Mesenchymal stem cell (in vitro differentiated cells and primary cell): ENCODE measurements at regions not wholly inside any gene's neighbourhood (a gene's known extent, or its start where the extent isn't known, plus 50 kb on each side); places are given as distances from the start of the nearest gene placed in this dataset.

Experiments used
- DNase-seq: peaks from one replicate; pipeline ENCODE4 v3.0.0-alpha.2; 2013
- H2AFZ ChIP-seq: one replicate; pipeline ENCODE4 v1.6.1; 2013; ENCODE audit warnings: low read depth, mild to moderate bottlenecking, control low read depth, inconsistent platforms, low read length, moderate library complexity
- H2AK5ac ChIP-seq: 2 replicates; pipeline ENCODE4 v1.6.1; 2013; ENCODE audit warnings: low read length, moderate library complexity, mild to moderate bottlenecking, inconsistent platforms; ENCODE audit not compliant: severe bottlenecking
- H2BK120ac ChIP-seq: one replicate; pipeline ENCODE4 v1.6.1; 2013; ENCODE audit warnings: low read depth, mild to moderate bottlenecking, inconsistent platforms, low read length, moderate library complexity
- H2BK12ac ChIP-seq, 2 experiments: one replicate each; pipeline ENCODE4 v1.6.1; 2013; ENCODE audit warnings: inconsistent platforms in 2 of 2, low read length in 2 of 2, mild to moderate bottlenecking in 2 of 2, moderate library complexity in 2 of 2, control low read depth in 1 of 2
- H2BK15ac ChIP-seq: one replicate; pipeline ENCODE4 v1.6.1; 2013; ENCODE audit warnings: mild to moderate bottlenecking, low read depth, inconsistent platforms; ENCODE audit not compliant: poor library complexity, severe bottlenecking
- H2BK5ac ChIP-seq: 2 replicates; pipeline ENCODE4 v1.6.1; 2013; ENCODE audit warnings: low read depth, mild to moderate bottlenecking, low read length, control low read depth, inconsistent platforms; ENCODE audit not compliant: poor library complexity, severe bottlenecking
- H3K14ac ChIP-seq, 2 experiments: one replicate each; pipeline ENCODE4 v1.6.1; 2013; ENCODE audit warnings: inconsistent platforms in 2 of 2, low read length in 2 of 2, control low read depth in 1 of 2, mild to moderate bottlenecking in 1 of 2, moderate library complexity in 1 of 2
- H3K18ac ChIP-seq, 2 experiments: one replicate each; pipeline ENCODE4 v1.6.1; 2013; ENCODE audit warnings: inconsistent platforms in 2 of 2, low read length in 2 of 2, control low read depth in 1 of 2, low read depth in 1 of 2, mild to moderate bottlenecking in 1 of 2
- H3K23ac ChIP-seq, 2 experiments: one replicate each; pipeline ENCODE4 v1.6.1; 2013; ENCODE audit warnings: inconsistent platforms in 2 of 2, low read length in 2 of 2, mild to moderate bottlenecking in 2 of 2, moderate library complexity in 2 of 2, control low read depth in 1 of 2
- H3K27ac ChIP-seq: 2 replicates; pipeline ENCODE4 v1.5.1; 2013; ENCODE audit warnings: mild to moderate bottlenecking, moderate library complexity, low read length, control low read depth, inconsistent platforms; ENCODE audit not compliant: poor library complexity, severe bottlenecking
- H3K27me3 ChIP-seq, 2 experiments: 2 replicates each; pipeline versions ENCODE4 v1.6.1 to v1.7.0; 2013; ENCODE audit warnings: low read length in 2 of 2, mild to moderate bottlenecking in 2 of 2, moderate library complexity in 2 of 2, control low read depth in 1 of 2, inconsistent platforms in 1 of 2; ENCODE audit not compliant: control insufficient read depth in 1 of 2, insufficient read depth in 1 of 2
- H3K36me3 ChIP-seq, 2 experiments: 2 replicates each; pipeline versions ENCODE4 v1.6.1 to v1.7.0; 2013; ENCODE audit warnings: low read length in 2 of 2, control low read depth in 1 of 2, inconsistent platforms in 1 of 2, low read depth in 1 of 2, mild to moderate bottlenecking in 1 of 2; ENCODE audit not compliant: insufficient read depth in 2 of 2, control insufficient read depth in 1 of 2
- H3K4ac ChIP-seq, 2 experiments: one replicate each; pipeline ENCODE4 v1.6.1; 2013; ENCODE audit warnings: inconsistent platforms in 2 of 2, low read length in 2 of 2, mild to moderate bottlenecking in 2 of 2, moderate library complexity in 2 of 2, control low read depth in 1 of 2, low read depth in 1 of 2
- H3K4me1 ChIP-seq: 2 replicates; pipeline ENCODE4 v1.6.1; 2013; ENCODE audit warnings: low read depth, low read length, control low read depth; ENCODE audit not compliant: control insufficient read depth, insufficient read depth
- H3K4me2 ChIP-seq: 2 replicates; pipeline ENCODE4 v1.6.1; 2013; ENCODE audit warnings: low read length, mild to moderate bottlenecking, inconsistent platforms; ENCODE audit not compliant: poor library complexity, severe bottlenecking
- H3K4me3 ChIP-seq, 2 experiments: 2 replicates each; pipeline versions ENCODE4 v1.5.1 to v1.7.0; 2013; ENCODE audit warnings: low read length in 2 of 2, mild to moderate bottlenecking in 2 of 2, control low read depth in 1 of 2, low read depth in 1 of 2; ENCODE audit not compliant: insufficient read depth in 1 of 2
- H3K79me1 ChIP-seq: replicated peaks from 2 replicates; pipeline ENCODE4 v1.6.1; 2013; ENCODE audit warnings: mild to moderate bottlenecking, control low read depth, low read length, inconsistent platforms; ENCODE audit not compliant: poor library complexity, severe bottlenecking
- H3K9ac ChIP-seq: 2 replicates; pipeline ENCODE4 v1.7.0; 2013; ENCODE audit warnings: mild to moderate bottlenecking, low read length, moderate library complexity
- H3K9me3 ChIP-seq: 2 replicates; pipeline ENCODE4 v1.7.0; 2013; ENCODE audit warnings: mild to moderate bottlenecking, low read length; ENCODE audit not compliant: control insufficient read depth
- H4K8ac ChIP-seq: one replicate; pipeline ENCODE4 v1.6.1; 2013; ENCODE audit warnings: inconsistent platforms, mild to moderate bottlenecking, low read length, moderate library complexity
- H4K91ac ChIP-seq: one replicate; pipeline ENCODE4 v1.6.1; 2013; ENCODE audit warnings: mild to moderate bottlenecking, low read length, inconsistent platforms
- WGBS: methylation state at CpG from one replicate; pipeline ENCODE4 v1.1.7; 2013; ENCODE audit warnings: mixed read lengths; 5-methylcytosine and 5-hydroxymethylcytosine counted together

GRCh38 chrX:26848511-26848910, 614.6 kb downstream of the PPP4R3C start:
- no peaks in the 10 kb centered on the region for H3K4me1 ChIP-seq
- no CpG with 5 or more reads among the region's 2 CpGs for WGBS
- H3K4me2 ChIP-seq: no peak overlapping the region
- no peak overlapping the region for H3K23ac ChIP-seq
- no peak overlapping the region for H2BK15ac ChIP-seq
- no peak overlapping the region for H3K18ac ChIP-seq
- no peak overlapping the region for H3K4ac ChIP-seq
- no peaks in the 10 kb centered on the region for H3K36me3 ChIP-seq
- no peak overlapping the region for H2AK5ac ChIP-seq
- no peaks in the 10 kb centered on the region for H3K27me3 ChIP-seq
- no peak overlapping the region for H4K8ac ChIP-seq
- H3K4me3 ChIP-seq: no peak overlapping the region
- H2BK120ac ChIP-seq: no peak overlapping the region
- no peak overlapping the region for H2BK12ac ChIP-seq
- no peak overlapping the region for H3K9ac ChIP-seq
- H3K14ac ChIP-seq: no peak overlapping the region
- no peaks in the 10 kb centered on the region for H3K79me1 ChIP-seq
- H3K27ac ChIP-seq: no peak overlapping the region
- H2AFZ ChIP-seq: no peak overlapping the region
- DNase-seq: no peak
- H4K91ac ChIP-seq: no peak overlapping the region
- no peak overlapping the region for H2BK5ac ChIP-seq
- H3K9me3 ChIP-seq: no peaks in the 10 kb centered on the region

- Histone ChIP-seq H3K4me1 (no peaks in the 10 kb centered on the region), H4K8ac (no peak overlapping the region), H3K9me3 (no peaks in the 10 kb centered on the region), H3K23ac (no peak overlapping the region), H3K14ac (no peak overlapping the region), H3K36me3 (no peaks in the 10 kb centered on the region), H3K79me1 (no peaks in the 10 kb centered on the region), H3K4me3 (no peak overlapping the region), H3K18ac (no peak overlapping the region), H3K27me3 (no peaks in the 10 kb centered on the region), H2BK120ac (no peak overlapping the region), H2AK5ac (no peak overlapping the region), H3K9ac (no peak overlapping the region), H4K91ac (no peak overlapping the region), H2BK15ac (no peak overlapping the region), H2BK12ac (no peak overlapping the region), H3K4ac (no peak overlapping the region), H2AFZ (no peak overlapping the region), H2BK5ac (no peak overlapping the region), H3K27ac (no peak overlapping the region), H3K4me2 (no peak overlapping the region)
- WGBS: 48% methylated on average over 2 of the region's 2 CpGs
- DNase-seq: no peak
These were observed 618.1 kb downstream of the PPP4R3C start for GRCh38 chrX:26845056-26845455.

- no peak overlapping the region for H3K27ac ChIP-seq
- 10% methylated on average over 1 of the region's 1 CpG for WGBS
- no peak overlapping the region for H4K91ac ChIP-seq
- H3K4me1 ChIP-seq: no peaks in the 10 kb centered on the region
- DNase-seq: no peak
- peaks cover 0 to 3% of the 10 kb centered on the region in 2 experiments for H3K27me3 ChIP-seq
- H2AFZ ChIP-seq: no peak overlapping the region
- no peak overlapping the region for H3K4me2 ChIP-seq
- no peak overlapping the region for H2BK15ac ChIP-seq
- no peak overlapping the region for H3K14ac ChIP-seq
- H3K23ac ChIP-seq: no peak overlapping the region
- no peak overlapping the region for H3K4me3 ChIP-seq
- no peaks in the 10 kb centered on the region for H3K79me1 ChIP-seq
- H2BK12ac ChIP-seq: no peak overlapping the region
- no peak overlapping the region for H3K18ac ChIP-seq
- no peak overlapping the region for H2AK5ac ChIP-seq
- H4K8ac ChIP-seq: no peak overlapping the region
- no peak overlapping the region for H3K9ac ChIP-seq
- peaks cover 4% of the 10 kb centered on the region for H3K9me3 ChIP-seq
- H3K36me3 ChIP-seq: no peaks in the 10 kb centered on the region
- H3K4ac ChIP-seq: no peak overlapping the region
- no peak overlapping the region for H2BK5ac ChIP-seq
- H2BK120ac ChIP-seq: no peak overlapping the region
These were observed 606.5 kb downstream of the MAGEB5 start for GRCh38 chrX:26822448-26822847.

GRCh38 chrX:26789751-26790150, 573.8 kb downstream of the MAGEB5 start:
- Histone ChIP-seq H2BK120ac (no peak overlapping the region), H2AK5ac (no peak overlapping the region), H2AFZ (no peak overlapping the region), H3K9me3 (no peaks in the 10 kb centered on the region), H3K4me1 (no peaks in the 10 kb centered on the region), H3K4me2 (no peak overlapping the region), H3K4ac (no peak overlapping the region), H3K18ac (no peak overlapping the region), H3K14ac (no peak overlapping the region), H2BK5ac (no peak overlapping the region), H3K27ac (no peak overlapping the region), H3K36me3 (no peaks in the 10 kb centered on the region), H3K23ac (no peak overlapping the region), H3K9ac (no peak overlapping the region), H3K27me3 (no peaks in the 10 kb centered on the region), H4K8ac (no peak overlapping the region), H3K79me1 (no peaks in the 10 kb centered on the region), H2BK12ac (no peak overlapping the region), H2BK15ac (no peak overlapping the region), H4K91ac (no peak overlapping the region), H3K4me3 (no peak overlapping the region)
- DNase-seq: no peak
